GM21529 (cell line): ENCODE measurements at regions not wholly inside any gene's neighbourhood (a gene's known extent, or its start where the extent isn't known, plus 50 kb on each side); places are given as distances from the start of the nearest gene placed in this dataset.
"Not testable (repeated sequence)": the region's sequence is repeated elsewhere in the genome, so short reads cannot be mapped to it uniquely, and the experiment has no call there.

Experiments
- ATAC-seq: cut with Tn5 transposase; IDR thresholded peaks from one replicate; pipeline ENCODE4 v1.9.1; 2021; ENCODE audit not compliant: unreplicated experiment

- ATAC-seq: not testable (repeated sequence)
Measured at GRCh38 chr9:97248252-97248651, 59.2 kb upstream of the CCDC180 start.

DNA sequence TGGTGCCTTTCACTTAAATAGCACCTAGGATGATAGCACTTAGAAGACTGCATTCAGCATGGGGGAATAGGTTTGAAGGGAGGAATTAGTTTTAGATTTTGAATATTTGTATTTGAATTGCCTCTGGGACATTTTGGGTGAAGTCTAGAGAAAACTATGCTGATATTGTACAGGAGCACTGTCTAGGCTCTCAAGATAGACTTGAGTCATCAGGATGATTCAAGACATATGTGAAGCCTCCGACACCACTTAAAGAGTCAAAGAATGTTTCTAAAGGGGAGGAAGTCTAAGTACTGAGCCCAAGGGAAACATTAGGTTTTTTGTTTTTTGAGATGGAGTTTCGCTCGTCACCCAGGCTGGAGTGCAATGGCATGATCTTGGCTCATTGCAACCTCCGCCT, 63.9 kb upstream of the CCDC180 start:
- ATAC-seq: no peak

DNA sequence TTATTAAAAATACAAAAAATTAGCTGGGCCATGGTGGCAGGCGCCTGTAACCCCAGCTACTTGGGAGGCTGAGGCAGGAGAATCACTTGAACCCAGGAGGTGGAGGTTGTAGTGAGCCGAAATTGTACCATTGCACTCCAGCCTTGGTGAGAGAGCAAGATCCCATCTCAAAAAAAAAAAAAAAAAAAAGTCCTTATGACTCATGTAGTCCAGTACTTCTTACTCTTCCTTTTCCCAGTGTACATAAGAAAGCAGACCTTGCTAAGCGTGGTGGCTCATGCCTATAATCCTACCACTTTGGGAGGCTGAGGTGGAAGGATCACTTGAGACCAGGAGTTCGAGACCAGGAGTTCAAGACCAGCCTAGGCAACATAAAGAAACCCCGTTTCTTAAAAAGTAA, 66.0 kb upstream of the CCDC180 start:
- ATAC-seq: not testable (repeated sequence)

GRCh38 chr9:97237951-97238889, 69.2 kb upstream of the CCDC180 start:
- ATAC-seq: peak; percentile 56

DNA sequence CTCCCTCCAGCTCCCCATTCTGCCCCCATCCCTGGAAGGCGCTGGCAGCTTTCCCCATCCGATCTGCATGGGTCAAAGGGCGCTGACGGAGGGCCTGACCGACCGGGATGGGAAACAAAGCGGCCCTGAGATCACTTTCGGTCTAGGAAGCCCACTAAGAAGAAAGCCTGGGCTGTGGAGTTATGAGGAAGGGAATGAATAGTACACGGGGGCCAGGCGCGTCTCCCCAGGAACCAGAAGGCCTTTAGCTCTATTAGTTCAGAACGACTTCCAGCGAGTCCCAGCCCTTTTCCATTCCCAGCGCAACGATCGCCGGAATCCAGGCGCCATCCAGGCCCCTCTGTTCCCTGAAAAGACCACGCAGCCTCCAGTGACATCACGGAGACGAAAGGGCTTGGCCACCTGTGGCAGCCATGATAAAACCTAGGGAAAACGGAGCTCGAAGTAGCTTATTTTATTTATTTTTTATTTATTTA, 70.1 kb upstream of the CCDC180 start:
- ATAC-seq: no peak

- ATAC-seq: not testable (repeated sequence)
Measured at GRCh38 chr9:97233009-97233400, 74.5 kb upstream of the CCDC180 start.

DNA sequence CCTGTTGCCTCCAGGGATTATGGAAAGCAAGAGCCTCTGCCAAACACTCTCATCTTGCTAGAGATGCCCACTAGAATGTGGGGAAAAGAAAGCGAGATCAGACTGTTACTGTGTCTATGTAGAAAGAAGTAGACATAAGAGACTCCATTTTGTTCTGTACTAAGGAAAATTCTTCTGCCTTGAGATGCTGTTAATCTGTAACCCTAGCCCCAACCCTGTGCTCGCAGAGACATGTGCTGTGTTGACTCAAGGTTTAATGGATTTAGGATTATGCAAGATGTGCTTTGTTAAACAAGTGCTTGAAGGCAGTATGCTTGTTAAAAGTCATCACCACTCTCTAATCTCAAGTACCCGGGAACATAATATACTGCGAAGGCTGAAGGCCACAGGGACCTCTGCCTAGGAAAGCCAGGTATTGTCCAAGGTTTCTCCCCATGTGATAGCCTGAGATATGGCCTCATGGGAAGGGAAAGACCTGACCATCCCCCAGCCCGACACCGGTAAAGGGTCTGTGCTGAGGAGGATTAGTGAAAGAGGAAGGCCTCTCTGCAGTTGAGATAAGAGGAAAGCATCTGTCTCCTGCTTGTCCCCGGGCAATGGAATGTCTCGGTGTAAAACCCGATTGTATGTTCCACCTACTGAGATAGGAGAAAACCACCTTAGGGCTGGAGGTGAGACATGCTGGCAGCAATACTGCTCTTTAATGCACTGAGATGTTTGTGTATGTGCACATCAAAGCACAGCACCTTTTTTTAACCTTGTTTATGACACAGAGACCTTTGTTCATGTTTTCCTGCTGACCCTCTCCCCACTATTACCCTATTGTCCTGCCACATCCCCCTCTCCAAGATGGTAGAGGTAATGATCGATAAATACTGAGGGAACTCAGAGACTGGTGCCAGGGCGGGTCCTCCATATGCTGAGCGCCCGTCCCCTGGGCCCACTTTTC, 75.1 kb upstream of the CCDC180 start:
- not testable (repeated sequence) for ATAC-seq

DNA sequence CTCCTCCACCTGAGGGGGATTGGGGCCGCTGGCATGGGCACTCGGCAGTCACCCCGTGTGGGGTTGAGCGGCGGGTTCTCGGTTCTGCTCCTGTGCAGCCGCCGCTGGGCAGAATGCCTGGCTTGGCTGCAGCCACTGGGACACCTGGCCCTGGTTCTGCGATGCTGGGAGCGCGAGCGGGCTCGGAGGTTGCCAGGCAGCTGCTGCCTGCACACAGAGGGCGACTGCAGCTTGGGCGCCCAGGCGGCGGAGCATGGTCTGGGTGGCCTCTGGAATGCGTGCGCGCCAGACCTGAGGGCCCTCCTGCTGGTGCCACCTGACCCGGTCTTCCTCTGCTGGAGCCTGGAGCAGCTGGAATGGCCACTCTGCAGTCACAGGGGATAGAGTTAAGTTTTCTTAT, 85.1 kb upstream of the CCDC180 start:
- ATAC-seq: not testable (repeated sequence)

DNA sequence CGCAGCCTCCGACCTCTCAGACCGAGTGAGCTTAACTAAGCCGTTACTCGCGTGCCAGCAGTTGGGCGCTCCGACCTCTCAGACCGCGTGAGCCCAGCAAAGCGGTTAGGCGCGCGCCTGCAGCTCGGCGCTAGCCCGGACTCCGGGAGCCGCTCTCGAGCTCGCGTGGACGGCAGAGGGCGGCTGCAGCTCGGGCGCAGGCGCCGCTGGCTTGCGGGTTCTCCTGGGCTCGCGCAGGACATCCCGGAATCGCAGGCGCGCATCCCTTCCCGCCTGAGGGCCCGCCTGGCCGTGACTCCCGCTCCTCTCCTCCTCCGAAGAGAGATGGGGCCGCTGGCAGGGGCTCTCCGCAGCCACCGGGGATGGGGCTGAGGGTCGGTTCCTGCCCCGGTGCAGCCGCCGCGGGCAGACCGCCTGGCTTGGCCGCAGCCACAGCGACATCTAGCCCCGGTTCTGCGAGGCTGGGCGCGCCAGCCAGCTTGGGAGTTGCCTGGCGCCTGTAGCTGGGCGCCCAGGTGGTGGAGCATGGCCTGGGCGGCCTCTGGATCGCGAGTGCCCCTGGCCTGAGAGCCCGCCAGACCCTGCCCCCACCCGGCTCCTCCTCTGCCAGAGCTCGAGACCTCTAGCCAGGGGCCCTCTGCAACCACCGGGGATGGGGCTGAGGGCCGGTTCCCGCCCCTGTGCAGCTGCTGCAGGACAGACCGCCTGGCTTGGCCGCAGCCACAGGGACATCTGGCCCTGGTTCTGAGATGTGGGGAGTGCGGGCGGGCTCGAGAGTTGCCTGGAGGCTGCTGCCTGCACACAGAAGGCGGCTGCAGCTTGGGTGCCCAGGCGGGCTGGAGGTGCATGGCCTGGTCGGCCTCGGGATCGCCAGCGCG, 85.7 kb upstream of the CCDC180 start:
- ATAC-seq: not testable (repeated sequence)

DNA sequence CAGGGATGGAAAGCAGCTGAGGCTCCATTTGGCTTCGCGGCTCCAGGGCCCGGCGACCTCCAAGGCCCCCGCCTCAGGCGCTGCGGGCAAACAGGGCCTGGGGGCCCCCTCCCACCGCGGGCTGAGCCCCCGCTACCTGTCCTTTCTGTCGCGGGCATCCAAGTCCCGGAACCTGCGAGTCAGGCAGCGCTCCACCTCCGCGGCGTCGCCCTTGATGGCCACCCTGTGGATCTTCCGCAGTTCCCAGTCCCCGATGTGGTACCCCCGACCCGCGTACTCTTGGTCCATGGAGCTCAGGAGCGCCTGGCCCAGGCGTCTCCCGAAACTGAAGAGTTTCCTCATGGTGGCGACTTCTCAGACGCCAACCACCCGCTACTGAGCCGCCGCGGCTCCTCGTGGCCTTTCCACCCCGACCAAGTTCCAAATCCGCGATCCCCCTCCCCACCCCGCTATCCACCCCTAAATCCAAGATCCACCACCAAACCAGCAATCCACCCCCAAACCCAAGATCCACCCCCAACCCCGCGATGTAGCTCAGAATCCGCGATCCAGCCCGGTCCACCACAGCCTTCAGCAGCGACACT, 86.5 kb upstream of the CCDC180 start:
- ATAC-seq: no peak

DNA sequence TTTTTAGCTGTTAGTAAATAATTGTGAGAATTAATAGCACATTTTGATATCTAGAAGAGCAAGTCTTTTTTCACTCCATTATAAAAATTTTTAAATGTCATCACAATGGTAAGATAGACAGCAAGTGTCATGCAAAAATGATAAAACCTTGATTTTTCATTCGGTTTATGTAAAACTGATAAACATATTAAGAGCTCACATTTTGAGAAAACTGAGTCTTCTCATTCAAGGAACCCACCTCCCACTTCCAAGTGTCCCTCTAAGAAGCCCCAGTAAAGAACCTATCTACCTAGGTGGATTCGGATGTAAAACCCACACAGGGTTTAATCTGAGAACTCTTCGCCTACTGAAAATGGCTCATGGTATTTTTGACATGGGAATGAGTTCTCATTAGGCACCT, 87.1 kb upstream of the CCDC180 start:
- ATAC-seq: not testable (repeated sequence)

DNA sequence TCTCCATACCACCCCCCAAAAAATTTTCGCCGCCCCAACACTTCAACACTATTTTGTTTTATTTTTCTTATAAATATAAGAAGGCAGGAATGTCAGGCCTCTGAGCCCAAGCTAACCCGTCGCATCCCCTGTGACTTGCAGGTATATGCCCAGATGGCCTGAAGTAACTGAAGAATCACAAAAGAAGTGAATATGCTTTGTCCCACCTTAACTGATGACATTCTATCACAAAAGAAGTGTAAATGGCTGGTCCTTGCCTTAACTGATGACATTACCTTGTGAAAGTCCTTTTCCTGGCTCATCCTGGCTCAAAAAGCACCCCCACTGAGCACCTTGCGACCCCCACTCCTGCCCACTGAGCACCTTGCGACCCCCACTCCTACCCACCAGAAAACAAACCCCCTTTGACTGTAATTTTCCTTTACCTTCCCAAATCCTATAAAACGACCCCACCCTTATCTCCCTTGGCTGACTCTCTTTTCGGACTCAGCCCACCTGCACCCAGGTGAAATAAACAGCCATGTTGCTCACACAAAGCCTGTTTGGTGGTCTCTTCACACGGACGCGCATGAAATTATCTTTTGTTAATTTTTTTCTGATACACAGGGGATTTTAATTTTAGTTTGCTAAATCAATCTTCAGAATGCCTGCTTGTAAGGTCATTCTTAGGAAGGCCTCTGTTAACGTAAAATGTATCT, 87.9 kb upstream of the CCDC180 start:
- not testable (repeated sequence) for ATAC-seq

DNA sequence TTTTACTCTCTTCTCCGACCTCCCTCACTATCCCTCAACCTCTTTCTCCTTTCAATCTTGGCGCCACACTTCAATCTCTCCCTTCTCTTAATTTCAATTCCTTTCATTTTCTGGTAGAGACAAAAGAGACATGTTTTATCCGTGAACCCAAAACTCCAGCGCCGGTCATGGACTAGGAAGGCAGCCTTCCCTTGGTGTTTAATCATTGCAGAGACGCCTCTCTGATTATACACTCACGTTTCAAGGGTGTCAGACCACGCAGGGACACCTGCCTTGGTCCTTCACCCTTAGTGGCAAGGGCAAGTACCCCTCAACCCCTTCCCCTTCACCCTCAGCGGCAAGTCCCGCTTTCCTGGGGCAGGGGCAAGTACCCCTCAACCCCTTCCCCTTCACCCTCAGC, 92.3 kb upstream of the CCDC180 start:
- ATAC-seq: not testable (repeated sequence)

DNA sequence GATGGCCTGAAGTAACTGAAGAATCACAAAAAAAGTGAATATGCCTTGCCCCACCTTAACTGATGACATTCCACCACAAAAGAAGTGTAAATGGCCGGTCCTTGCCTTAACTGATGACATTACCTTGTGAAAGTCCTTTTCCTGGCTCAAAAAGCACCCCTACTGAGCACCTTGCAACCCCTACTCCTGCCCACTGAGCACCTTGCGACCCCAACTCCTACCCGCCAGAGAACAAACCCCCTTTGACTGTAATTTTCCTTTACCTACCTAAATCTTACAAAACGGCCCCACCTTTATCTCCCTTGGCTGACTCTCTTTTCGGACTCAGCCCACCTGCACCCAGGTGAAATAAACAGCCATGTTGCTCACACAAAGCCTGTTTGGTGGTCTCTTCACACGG, 92.9 kb upstream of the CCDC180 start:
- not testable (repeated sequence) for ATAC-seq

GRCh38 chr9:97199683-97200082, 107.8 kb upstream of the CCDC180 start:
- ATAC-seq: not testable (repeated sequence)

- ATAC-seq: not testable (repeated sequence)
Measured at GRCh38 chr9:97193767-97194166, 113.7 kb upstream of the CCDC180 start.

DNA sequence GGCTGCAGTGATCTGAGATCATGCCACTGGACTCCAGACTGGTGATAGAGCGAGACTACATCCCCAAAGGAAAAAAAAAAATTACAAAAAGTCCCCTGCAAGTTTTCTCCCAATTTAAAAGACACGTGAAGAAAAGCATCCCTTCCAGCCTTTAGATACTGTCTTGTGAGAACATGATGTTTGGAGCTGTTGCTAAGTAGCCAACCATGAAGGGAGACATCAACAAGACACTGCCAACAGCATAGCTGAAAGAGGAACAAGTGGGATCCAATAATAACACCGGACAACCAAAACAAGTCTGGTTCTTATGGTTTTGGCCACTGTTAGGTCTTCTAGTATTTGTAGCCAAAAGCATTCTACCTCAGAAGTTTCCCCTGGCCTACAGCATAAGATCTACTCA, 118.9 kb upstream of the CCDC180 start:
- no peak for ATAC-seq

GRCh38 chr9:97187706-97188105, 119.8 kb upstream of the CCDC180 start:
- ATAC-seq: not testable (repeated sequence)

DNA sequence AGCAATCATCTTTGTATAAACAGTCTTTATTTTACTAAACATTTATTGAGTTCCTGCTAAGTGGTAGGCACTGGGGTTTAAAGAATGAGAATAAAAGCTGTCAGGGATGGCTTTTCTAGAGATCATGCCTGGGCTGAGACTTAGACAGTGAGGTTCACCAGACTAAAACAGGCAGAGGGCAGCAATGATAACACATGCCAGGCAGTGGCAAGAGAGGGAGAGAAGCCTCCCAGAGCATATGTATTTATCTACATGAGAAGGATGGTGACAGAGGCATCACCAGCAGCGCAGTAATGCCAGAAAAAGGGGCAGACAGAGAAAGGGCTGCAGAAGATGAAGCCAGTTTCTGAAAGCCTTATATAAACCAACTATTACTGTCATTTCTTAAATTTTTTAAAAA, 121.0 kb upstream of the CCDC180 start:
- ATAC-seq: no peak
